ENCODE measurements at regions not wholly inside any gene's neighbourhood (a gene's known extent, or its start where the extent isn't known, plus 50 kb on each side); places are given as distances from the start of the nearest gene placed in this dataset.
"Not testable (repeated sequence)": the region's sequence is repeated elsewhere in the genome, so short reads cannot be mapped to it uniquely, and the experiment has no call there.

DNA sequence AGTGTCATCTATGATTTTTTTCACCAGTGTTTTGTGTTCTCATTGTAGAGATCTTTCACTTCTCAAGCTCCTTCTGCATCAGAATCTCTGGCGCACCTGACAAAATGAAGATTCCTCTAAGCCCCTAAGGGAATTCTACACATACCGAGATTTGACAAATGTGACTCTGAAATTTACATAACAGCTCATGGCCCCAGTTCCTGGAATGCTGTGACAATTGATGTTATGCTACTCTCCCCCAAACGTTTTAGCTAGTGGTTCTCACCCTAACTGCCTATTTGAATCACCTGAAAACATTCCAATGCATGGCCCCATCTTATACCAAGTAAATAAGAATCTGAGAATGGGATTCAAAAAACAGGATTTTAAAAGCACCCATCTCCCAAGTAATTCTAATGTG lies 162.1 kb upstream of the FKBP1C start:
- Histone ChIP-seq H3K36me3 (no peaks in the 10 kb centered on the region), H3K27ac (no peak overlapping the region), H3K4me3 (no peak overlapping the region), H3K9me3 (no peaks in the 10 kb centered on the region), H3K4me1 (no peaks in the 10 kb centered on the region), H3K27me3 (no peaks in the 10 kb centered on the region)
- no peak for DNase-seq
- TF ChIP-seq POLR2A (IDR thresholded peaks at IDR 0.05): no peak
- TF ChIP-seq, protein P1, sequence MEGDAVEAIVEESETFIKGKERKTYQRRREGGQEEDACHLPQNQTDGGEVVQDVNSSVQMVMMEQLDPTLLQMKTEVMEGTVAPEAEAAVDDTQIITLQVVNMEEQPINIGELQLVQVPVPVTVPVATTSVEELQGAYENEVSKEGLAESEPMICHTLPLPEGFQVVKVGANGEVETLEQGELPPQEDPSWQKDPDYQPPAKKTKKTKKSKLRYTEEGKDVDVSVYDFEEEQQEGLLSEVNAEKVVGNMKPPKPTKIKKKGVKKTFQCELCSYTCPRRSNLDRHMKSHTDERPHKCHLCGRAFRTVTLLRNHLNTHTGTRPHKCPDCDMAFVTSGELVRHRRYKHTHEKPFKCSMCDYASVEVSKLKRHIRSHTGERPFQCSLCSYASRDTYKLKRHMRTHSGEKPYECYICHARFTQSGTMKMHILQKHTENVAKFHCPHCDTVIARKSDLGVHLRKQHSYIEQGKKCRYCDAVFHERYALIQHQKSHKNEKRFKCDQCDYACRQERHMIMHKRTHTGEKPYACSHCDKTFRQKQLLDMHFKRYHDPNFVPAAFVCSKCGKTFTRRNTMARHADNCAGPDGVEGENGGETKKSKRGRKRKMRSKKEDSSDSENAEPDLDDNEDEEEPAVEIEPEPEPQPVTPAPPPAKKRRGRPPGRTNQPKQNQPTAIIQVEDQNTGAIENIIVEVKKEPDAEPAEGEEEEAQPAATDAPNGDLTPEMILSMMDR (IDR thresholded peaks at IDR 0.05): no peak
- no peak for TF ChIP-seq EP300 (IDR thresholded peaks at IDR 0.05)
- no peak for TF ChIP-seq POLR2AphosphoS5 (IDR thresholded peaks at IDR 0.05)
- no peak for ATAC-seq (ENCODE audit: low FRiP score in 2 of 2)
- WGBS, 2 donors: 59 to 67% methylated on average over 3 of the region's 3 CpGs

DNA sequence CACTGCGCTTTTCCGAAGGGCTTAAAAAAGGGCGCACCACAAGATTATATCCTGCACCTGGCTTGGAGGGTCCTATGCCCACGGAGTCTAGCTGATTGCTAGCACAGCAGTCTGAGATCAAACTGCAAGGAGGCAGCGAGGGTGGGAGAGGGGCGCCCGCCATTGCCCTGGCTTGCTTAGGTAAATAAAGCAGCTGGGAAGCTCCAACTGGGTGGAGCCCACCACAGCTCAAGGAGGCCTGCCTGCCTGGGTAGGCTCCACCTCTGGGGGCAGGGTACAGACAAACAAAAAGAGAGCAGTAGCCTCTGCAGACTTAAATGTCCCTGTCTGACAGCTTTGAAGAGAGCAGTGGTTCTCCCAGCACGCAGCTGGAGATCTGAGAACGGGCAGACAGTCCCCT lies 158.1 kb upstream of the FKBP1C start:
- peak in 1 of 2 donors; percentile 25 for DNase-seq
- not testable (repeated sequence) for H3K27ac ChIP-seq; H3K36me3 ChIP-seq; H3K27me3 ChIP-seq; H3K4me3 ChIP-seq; H3K9me3 ChIP-seq; ATAC-seq (ENCODE audit: low FRiP score in 2 of 2); H3K4me1 ChIP-seq
- WGBS, 2 donors: 81 to 83% methylated on average over 9 of the region's 9 CpGs

DNA sequence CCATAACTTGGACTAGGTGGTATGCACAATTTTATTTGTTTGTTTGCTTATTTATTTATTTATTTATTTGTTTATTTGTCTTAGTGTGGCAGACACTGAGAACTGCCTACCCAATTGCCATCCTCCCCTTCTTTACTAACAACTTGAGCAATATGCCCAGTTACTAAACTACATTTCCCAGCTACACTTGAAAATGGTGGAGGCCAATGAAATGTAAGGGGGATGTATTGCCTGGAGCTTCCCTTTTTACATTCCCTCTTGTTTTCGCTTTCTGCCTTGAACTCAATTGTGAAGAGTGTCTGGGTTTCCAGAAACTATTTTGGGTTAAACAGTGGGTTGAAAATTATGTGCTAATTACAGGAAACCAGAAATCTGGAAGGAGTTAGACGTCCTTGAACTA lies 152.7 kb upstream of the FKBP1C start:
- peaks cover 0 to 16% (median 0%) of the 10 kb centered on the region in 4 donors for H3K9me3 ChIP-seq

DNA sequence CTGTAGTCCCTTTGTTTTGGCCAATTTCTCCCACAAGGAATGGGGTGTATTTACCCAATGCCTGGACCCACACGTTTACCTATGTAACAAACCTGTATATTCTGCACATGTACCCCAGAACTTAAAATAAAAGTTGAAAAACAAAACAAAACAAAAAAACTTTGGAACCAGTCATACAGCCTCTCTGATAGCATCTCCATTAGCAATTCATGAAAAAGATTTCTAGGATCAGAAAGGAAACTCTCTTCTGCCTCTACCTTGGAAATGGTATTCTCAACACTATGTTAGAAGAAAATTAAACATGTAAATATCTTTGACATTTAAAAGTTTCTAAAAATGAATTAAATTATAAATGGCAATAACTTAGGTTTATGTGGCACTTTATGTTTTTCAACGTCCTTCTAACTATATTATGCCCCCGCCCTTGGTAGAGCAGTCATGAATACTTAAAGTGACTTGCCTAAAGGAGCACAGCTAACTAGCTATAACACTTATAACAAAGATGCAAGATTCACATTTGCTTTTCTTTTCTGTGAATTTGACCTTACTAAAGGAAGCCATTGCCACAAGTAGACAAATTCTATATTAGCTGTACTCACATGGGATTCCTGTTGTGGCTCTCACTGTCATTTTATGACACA lies 147.5 kb upstream of the FKBP1C start:
- no peak for DNase-seq
- TF ChIP-seq, protein P1 (IDR thresholded peaks at IDR 0.05): no peak
- TF ChIP-seq POLR2A (IDR thresholded peaks at IDR 0.05) (no peak), POLR2AphosphoS5 (IDR thresholded peaks at IDR 0.05) (no peak), EP300 (IDR thresholded peaks at IDR 0.05) (no peak)
- 82 to 88% methylated on average over 3 of the region's 3 CpGs for WGBS, 2 donors

More for the DNA sequence above, 152.7 kb upstream of the FKBP1C start:
- Histone ChIP-seq H3K4me3 (no peak overlapping the region), H3K4me1 (no peaks in the 10 kb centered on the region), H3K27ac (no peak overlapping the region), H3K27me3 (no peaks in the 10 kb centered on the region), H3K36me3 (no peaks in the 10 kb centered on the region)
- TF ChIP-seq POLR2A (IDR thresholded peaks at IDR 0.05) (no peak), EP300 (IDR thresholded peaks at IDR 0.05) (no peak)
- TF ChIP-seq, protein P1 (IDR thresholded peaks at IDR 0.05): no peak
- ATAC-seq (ENCODE audit: low FRiP score in 2 of 2) (no peak), DNase-seq (no peak)
- WGBS, 2 donors: 33 to 41% methylated on average over 2 of the region's 2 CpGs

DNA sequence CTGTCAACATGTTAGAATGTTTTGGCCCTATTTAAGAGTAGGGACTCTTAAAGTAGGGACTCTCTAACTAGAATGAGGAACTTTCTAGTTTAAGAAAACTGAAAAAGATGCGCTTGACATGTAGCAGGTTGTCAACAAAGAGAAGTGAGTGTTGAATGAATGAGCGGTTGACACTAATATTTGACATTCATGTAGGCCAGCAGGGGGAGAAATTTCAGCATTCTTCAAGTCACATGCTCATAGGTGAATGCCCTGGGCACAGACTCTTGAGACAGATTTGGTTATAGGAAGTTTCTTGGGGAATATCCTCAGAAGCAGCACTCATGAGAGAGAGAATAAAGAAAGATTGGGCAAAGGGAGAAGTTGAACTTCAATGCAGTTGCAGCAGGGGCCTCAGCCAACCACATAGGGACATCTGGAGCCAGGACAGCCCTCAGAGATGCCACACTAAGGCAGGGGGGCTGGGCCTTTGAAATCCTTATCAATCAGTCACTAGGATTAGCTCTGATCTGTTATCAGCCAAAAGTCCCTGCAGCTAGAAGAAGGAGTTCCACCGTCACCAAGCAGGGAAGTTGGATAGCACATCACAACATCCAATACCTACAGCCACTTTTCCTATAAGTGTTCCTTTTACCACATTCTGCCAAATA lies 145.1 kb upstream of the FKBP1C start:
- 40 to 48% methylated on average over 3 of the region's 3 CpGs for WGBS, 2 donors
- Histone ChIP-seq H3K9me3 (peaks cover 0 to 22% (median under 1%) of the 10 kb centered on the region in 4 donors), H3K4me3 (no peak overlapping the region), H3K4me1 (no peaks in the 10 kb centered on the region), H3K36me3 (no peaks in the 10 kb centered on the region), H3K27ac (no peak overlapping the region), H3K27me3 (no peaks in the 10 kb centered on the region)
- DNase-seq: no peak
- no peak for ATAC-seq (ENCODE audit: low FRiP score in 2 of 2)
- TF ChIP-seq POLR2AphosphoS5 (IDR thresholded peaks at IDR 0.05) (no peak), POLR2A (IDR thresholded peaks at IDR 0.05) (no peak), EP300 (IDR thresholded peaks at IDR 0.05) (no peak)
- TF ChIP-seq, protein P1 (IDR thresholded peaks at IDR 0.05): peak in 3 of 6 experiments; percentile 19 to 38 (median 30)

More for the DNA sequence above, 147.5 kb upstream of the FKBP1C start:
- ATAC-seq (ENCODE audit: low FRiP score in 2 of 2): no peak
- no peak overlapping the region for H3K27ac ChIP-seq
- H3K36me3 ChIP-seq: no peaks in the 10 kb centered on the region
- H3K9me3 ChIP-seq: peaks cover 0 to 18% (median 0%) of the 10 kb centered on the region in 4 donors
- no peaks in the 10 kb centered on the region for H3K27me3 ChIP-seq
- H3K4me1 ChIP-seq: no peaks in the 10 kb centered on the region
- no peak overlapping the region for H3K4me3 ChIP-seq
